Keratinocyte (primary cell): ENCODE measurements at regions not wholly inside any gene's neighbourhood (a gene's known extent, or its start where the extent isn't known, plus 50 kb on each side); places are given as distances from the start of the nearest gene placed in this dataset.

Source experiments
- EZH2 ChIP-seq: IDR thresholded peaks from one replicate; pipeline ENCODE4 v1.6.1; 2012; ENCODE audit warnings: inconsistent platforms, mild to moderate bottlenecking, low read length, moderate library complexity
- TF ChIP-seq, protein P1 (sequence below), 3 experiments: IDR thresholded peaks in 1 of 3; conservative IDR thresholded peaks in 1 of 3; optimal IDR thresholded peaks in 1 of 3; 2 replicates in 2 of 3; 3 replicates in 1 of 3; pipeline versions ENCODE3 to v1.5.1; 2011; ENCODE audit warnings: low read length in 3 of 3, mild to moderate bottlenecking in 3 of 3, moderate library complexity in 2 of 3, control low read depth in 1 of 3, inconsistent platforms in 1 of 3; ENCODE audit not compliant: insufficient read depth in 2 of 3; ENCODE audit errors: extremely low read depth in 1 of 3

- TF ChIP-seq, protein P1, sequence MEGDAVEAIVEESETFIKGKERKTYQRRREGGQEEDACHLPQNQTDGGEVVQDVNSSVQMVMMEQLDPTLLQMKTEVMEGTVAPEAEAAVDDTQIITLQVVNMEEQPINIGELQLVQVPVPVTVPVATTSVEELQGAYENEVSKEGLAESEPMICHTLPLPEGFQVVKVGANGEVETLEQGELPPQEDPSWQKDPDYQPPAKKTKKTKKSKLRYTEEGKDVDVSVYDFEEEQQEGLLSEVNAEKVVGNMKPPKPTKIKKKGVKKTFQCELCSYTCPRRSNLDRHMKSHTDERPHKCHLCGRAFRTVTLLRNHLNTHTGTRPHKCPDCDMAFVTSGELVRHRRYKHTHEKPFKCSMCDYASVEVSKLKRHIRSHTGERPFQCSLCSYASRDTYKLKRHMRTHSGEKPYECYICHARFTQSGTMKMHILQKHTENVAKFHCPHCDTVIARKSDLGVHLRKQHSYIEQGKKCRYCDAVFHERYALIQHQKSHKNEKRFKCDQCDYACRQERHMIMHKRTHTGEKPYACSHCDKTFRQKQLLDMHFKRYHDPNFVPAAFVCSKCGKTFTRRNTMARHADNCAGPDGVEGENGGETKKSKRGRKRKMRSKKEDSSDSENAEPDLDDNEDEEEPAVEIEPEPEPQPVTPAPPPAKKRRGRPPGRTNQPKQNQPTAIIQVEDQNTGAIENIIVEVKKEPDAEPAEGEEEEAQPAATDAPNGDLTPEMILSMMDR (optimal IDR thresholded peaks at IDR 0.05 in 1 of 3, IDR thresholded peaks at IDR 0.05 in 1 of 3, conservative IDR thresholded peaks at IDR 0.05 in 1 of 3; ENCODE audit: extremely low read depth in 1 of 3, insufficient read depth in 2 of 3, low read length in 3 of 3), result no peak
- TF ChIP-seq EZH2, result no peak
Measured at GRCh38 chr1:197991594-197991993, 74.4 kb downstream of the LHX9 start.
